WTC11 (cell line): ENCODE measurements at regions not wholly inside any gene's neighbourhood (a gene's known extent, or its start where the extent isn't known, plus 50 kb on each side); places are given as distances from the start of the nearest gene placed in this dataset.

ENCODE experiments used
- ATAC-seq: fragments of 200-7000 bp; cut with Tn5 transposase; 2 replicates; pipeline ENCODE4 v1.10.0; 2021; ENCODE audit warnings: mild to moderate bottlenecking, moderate library complexity
- CTCF ChIA-PET: fragments of 300-600 bp; sonication (Branson Sonifier 250); formaldehyde crosslinking; loops from one replicate; lab custom pipeline; 2021; ENCODE audit warnings: antibody characterized with exemption; lab: Charles Lee
- POLR2A ChIA-PET: fragments of 350-600 bp; sonication (Branson Sonifier 250); formaldehyde crosslinking; loops from one replicate; lab custom pipeline; 2021; ENCODE audit warnings: antibody characterized with exemption; lab: Charles Lee
- DNase-seq: peaks from one replicate; pipeline ENCODE4 v3.0.0; 2021; ENCODE audit warnings: low spot score
- H3K27ac Mint-ChIP-seq: 2 replicates; pipeline ENCODE4 v1.8.0; 2021; ENCODE audit warnings: mixed read lengths
- H3K27me3 Mint-ChIP-seq: 2 replicates; pipeline ENCODE4 v1.8.0; 2021; ENCODE audit warnings: low read depth, mild to moderate bottlenecking, moderate library complexity, mixed read lengths
- H3K36me3 Mint-ChIP-seq: 2 replicates; pipeline ENCODE4 v1.8.0; 2021; ENCODE audit warnings: mixed read lengths
- H3K4me1 Mint-ChIP-seq: 2 replicates; pipeline ENCODE4 v1.8.0; 2022; ENCODE audit warnings: mixed read lengths
- H3K4me3 Mint-ChIP-seq: 2 replicates; pipeline ENCODE4 v1.8.0; 2021; ENCODE audit warnings: mild to moderate bottlenecking, moderate library complexity, mixed read lengths
- H3K9me3 Mint-ChIP-seq: 2 replicates; pipeline ENCODE4 v1.8.0; 2021; ENCODE audit warnings: mixed read lengths
- AFF4 ChIP-seq: sonication (generic); formaldehyde crosslinking; IDR thresholded peaks from 2 replicates; pipeline ENCODE4 v1.8.1; 2023; ENCODE audit warnings: mild to moderate bottlenecking, missing genetic modification reagents, borderline replicate concordance
- CBFB ChIP-seq: sonication (generic); formaldehyde crosslinking; IDR thresholded peaks from 2 replicates; pipeline ENCODE4 v1.8.1; 2022; ENCODE audit warnings: mild to moderate bottlenecking, low read depth, missing genetic modification reagents
- E2F1 ChIP-seq: sonication (generic); formaldehyde crosslinking; IDR thresholded peaks from 2 replicates; pipeline ENCODE4 v1.8.0; 2022; ENCODE audit warnings: mild to moderate bottlenecking, missing genetic modification reagents
- FOXK1 ChIP-seq: sonication (generic); formaldehyde crosslinking; IDR thresholded peaks from 2 replicates; pipeline ENCODE4 v1.8.0; 2022; ENCODE audit warnings: mild to moderate bottlenecking, moderate library complexity, missing genetic modification reagents
- GRHL2 ChIP-seq: fragments of 250-450 bp; sonication (Bioruptor Pico); IDR thresholded peaks from 2 replicates; pipeline ENCODE4 v1.8.0; 2022; ENCODE audit warnings: mild to moderate bottlenecking, moderate library complexity; ENCODE audit not compliant: insufficient replicate concordance, severe bottlenecking
- GTF2I ChIP-seq: fragments of 250-450 bp; sonication (Bioruptor Pico); conservative IDR thresholded peaks from 2 replicates; pipeline ENCODE4 v1.4.0; 2021; ENCODE audit warnings: mild to moderate bottlenecking
- IRF1 ChIP-seq: sonication (generic); formaldehyde crosslinking; IDR thresholded peaks from 2 replicates; pipeline ENCODE4 v1.8.0; 2023; ENCODE audit warnings: missing genetic modification reagents
- JAZF1 ChIP-seq: fragments of 250-450 bp; sonication (Bioruptor Pico); IDR thresholded peaks from 2 replicates; pipeline ENCODE4 v1.9.0; 2021; ENCODE audit warnings: moderate library complexity, mild to moderate bottlenecking, inconsistent platforms
- MLX ChIP-seq: sonication (generic); formaldehyde crosslinking; IDR thresholded peaks from 2 replicates; pipeline ENCODE4 v1.8.1; 2023; ENCODE audit warnings: mild to moderate bottlenecking, missing genetic modification reagents, moderate library complexity
- MXD4 ChIP-seq: fragments of 250-450 bp; sonication (Bioruptor Pico); IDR thresholded peaks from 2 replicates; pipeline ENCODE4 v1.8.0; 2021; ENCODE audit warnings: mild to moderate bottlenecking, moderate library complexity, borderline replicate concordance
- NFE2L1 ChIP-seq: sonication (generic); formaldehyde crosslinking; IDR thresholded peaks from 2 replicates; pipeline ENCODE4 v1.8.1; 2023; ENCODE audit warnings: missing genetic modification reagents
- NR2C2 ChIP-seq: sonication (generic); formaldehyde crosslinking; IDR thresholded peaks from 2 replicates; pipeline ENCODE4 v1.8.0; 2022; ENCODE audit warnings: mild to moderate bottlenecking, missing genetic modification reagents
- PRDM15 ChIP-seq: sonication (generic); formaldehyde crosslinking; IDR thresholded peaks from 2 replicates; pipeline ENCODE4 v1.8.0; 2022; ENCODE audit warnings: missing genetic modification reagents
- RORB ChIP-seq: fragments of 250-450 bp; sonication (Bioruptor Pico); IDR thresholded peaks from 2 replicates; pipeline ENCODE4 v1.9.0; 2021; ENCODE audit warnings: mild to moderate bottlenecking

- no peak for ATAC-seq
- Mint-ChIP-seq H3K4me3 (no peak overlapping the region), H3K4me1 (peaks cover 6% of the 10 kb centered on the region), H3K9me3 (peaks cover 24% of the 10 kb centered on the region), H3K27me3 (no peaks in the 10 kb centered on the region), H3K27ac (no peak overlapping the region), H3K36me3 (no peaks in the 10 kb centered on the region)
- TF ChIP-seq GRHL2: no peak
- no peak for TF ChIP-seq GTF2I (CRISPR knock-in tag)
- TF ChIP-seq MXD4: no peak
- no peak for TF ChIP-seq FOXK1 (CRISPR knock-in tag)
- TF ChIP-seq E2F1: no peak
- TF ChIP-seq AFF4 (CRISPR knock-in tag): no peak
- TF ChIP-seq NR2C2 (CRISPR knock-in tag): no peak
- TF ChIP-seq PRDM15 (CRISPR knock-in tag): no peak
- TF ChIP-seq CBFB (CRISPR knock-in tag): no peak
- DNase-seq: no peak
- ChIA-PET CTCF (no interaction called here), POLR2A (no interaction called here)
Observed at GRCh38 chr2:57386305-57386704, 660.3 kb upstream of the VRK2 start.

- CTCF ChIA-PET: interaction anchor here (1.3 kb wide), 1 partner anchor 37 kb away, joined by 4 read pairs; no protein-coding TSS in a partner anchor
- Mint-ChIP-seq H3K36me3 (no peaks in the 10 kb centered on the region), H3K4me1 (peaks cover 6% of the 10 kb centered on the region; the same call in 1 of the 2 replicates), H3K27me3 (no peaks in the 10 kb centered on the region), H3K4me3 (no peak overlapping the region), H3K27ac (no peak overlapping the region), H3K9me3 (peaks cover 3% of the 10 kb centered on the region; the same call in 1 of the 2 replicates)
- DNase-seq (no peak), ATAC-seq (peak; percentile 76)
- TF ChIP-seq NFE2L1: peak; percentile 44; the same call in 1 of the 2 replicates
- TF ChIP-seq IRF1: no peak
- no peak for TF ChIP-seq JAZF1
- no peak for TF ChIP-seq FOXK1 (CRISPR knock-in tag)
- TF ChIP-seq RORB: no peak
- TF ChIP-seq MLX (CRISPR knock-in tag): no peak
- POLR2A ChIA-PET: no interaction called here
Observed at GRCh38 chr2:57396355-57397098, 650.1 kb upstream of the VRK2 start.
